HCT116 (cell line): ENCODE measurements at regions not wholly inside any gene's neighbourhood (a gene's known extent, or its start where the extent isn't known, plus 50 kb on each side); places are given as distances from the start of the nearest gene placed in this dataset.

Source experiments
- ATAC-seq: fragments of 200-7000 bp; cut with Tn5 transposase; 2 replicates; pipeline ENCODE4 v1.9.1; 2020; ENCODE audit warnings: mild to moderate bottlenecking, moderate library complexity
- BruUV-seq: library from RNA; stranded (reverse); fragments of 400-500 nt; replicated peaks from 2 replicates; lab custom pipeline; 2021; lab: Mats Ljungman, UMichigan
- CTCF ChIA-PET: fragments of 300-600 bp; sonication (Branson Sonifier 250); formaldehyde crosslinking; loops from one replicate; lab custom pipeline; 2021; ENCODE audit warnings: antibody characterized with exemption; lab: Charles Lee
- POLR2A ChIA-PET: fragments of 300-600, 350-600 bp; sonication (Branson Sonifier 250); formaldehyde crosslinking; loops from one replicate; lab custom pipeline; 2021; ENCODE audit warnings: antibody characterized with exemption; lab: Charles Lee
- RAD21 ChIA-PET, 2 experiments: fragments of 300-600 bp; sonication (Branson Sonifier 250); formaldehyde crosslinking; loops; one replicate each; lab custom pipeline; 2023; ENCODE audit warnings: low total read pairs in 2 of 2; ENCODE audit not compliant: uncharacterized antibody in 2 of 2, unreplicated experiment in 2 of 2, low non-redundant PET in 1 of 2; lab: Charles Lee
- DNase-seq: peaks from one replicate; pipeline ENCODE4 v3.0.0-alpha.2; 2010; ENCODE audit warnings: low read depth, low spot score
- H2AFZ ChIP-seq: fragments of 200-600 bp; shearing (Covaris generic), sonication (generic); 2 replicates; pipeline ENCODE4 v1.6.1; 2017; ENCODE audit warnings: low read depth, mixed run types, mixed read lengths, antibody characterized with exemption, low read length; ENCODE audit not compliant: poor library complexity, severe bottlenecking
- H3K27ac ChIP-seq: 2 replicates; pipeline ENCODE4 v1.5.1; 2012; ENCODE audit warnings: low read depth, low read length
- H3K27me3 ChIP-seq: fragments of 200-600 bp; sonication (generic); 2 replicates; pipeline ENCODE4 v1.6.1; 2016; ENCODE audit warnings: mixed run types, low read length, mixed read lengths; ENCODE audit not compliant: insufficient read depth
- H3K36me3 ChIP-seq, 2 experiments: fragments of 200-500 bp in 1 of 2; fragments of 200-600 bp in 1 of 2; sonication (Bioruptor generic) in 1 of 2; sonication (generic) in 1 of 2; 2 replicates each; pipeline versions ENCODE4 v1.5.1 to v1.6.1; 2014 to 2016; ENCODE audit warnings: low read length in 2 of 2, inconsistent platforms in 1 of 2, mixed read lengths in 1 of 2, mixed run types in 1 of 2; ENCODE audit not compliant: insufficient read depth in 2 of 2, control insufficient read depth in 1 of 2
- H3K4me1 ChIP-seq, 2 experiments: fragments of 200-600 bp in 1 of 2; sonication (generic) in 1 of 2; 2 replicates each; pipeline versions ENCODE4 v1.5.1 to v1.6.1; 2012 to 2017; ENCODE audit warnings: low read length in 2 of 2, inconsistent platforms in 1 of 2, mild to moderate bottlenecking in 1 of 2, mixed read lengths in 1 of 2, mixed run types in 1 of 2, moderate library complexity in 1 of 2; ENCODE audit not compliant: insufficient read depth in 2 of 2, control insufficient read depth in 1 of 2
- H3K4me2 ChIP-seq: fragments of 200-600 bp; sonication (generic); 2 replicates; pipeline ENCODE4 v1.6.1; 2017; ENCODE audit warnings: mixed run types, low read length, mixed read lengths
- H3K4me3 ChIP-seq, 2 experiments: fragments of 200-600 bp in 1 of 2; sonication (generic) in 1 of 2; replicated peaks in 1 of 2; 2 replicates each; pipeline ENCODE4 v1.5.1; 2011 to 2016; ENCODE audit warnings: low read length in 2 of 2, control low read depth in 1 of 2, low read depth in 1 of 2, mild to moderate bottlenecking in 1 of 2, mixed read lengths in 1 of 2, mixed run types in 1 of 2
- H3K79me2 ChIP-seq: fragments of 200-600 bp; sonication (generic); 2 replicates; pipeline ENCODE4 v1.6.1; 2017; ENCODE audit warnings: mild to moderate bottlenecking, mixed run types, low read length, moderate library complexity, mixed read lengths; ENCODE audit not compliant: insufficient read depth
- H3K9ac ChIP-seq: fragments of 200-600 bp; sonication (generic); 2 replicates; pipeline ENCODE4 v1.6.1; 2016; ENCODE audit warnings: low read length, mixed read lengths
- H3K9me2 ChIP-seq: fragments of 200-600 bp; sonication (generic), shearing (Covaris generic); 2 replicates; pipeline ENCODE4 v1.6.1; 2017; ENCODE audit warnings: mixed run types, mild to moderate bottlenecking, moderate library complexity; ENCODE audit not compliant: insufficient read depth
- H3K9me3 ChIP-seq, 2 experiments: fragments of 200-500 bp in 1 of 2; fragments of 200-600 bp in 1 of 2; sonication (Bioruptor generic) in 1 of 2; sonication (generic) in 1 of 2; 2 replicates each; pipeline ENCODE4 v1.6.1; 2014 to 2017; ENCODE audit warnings: low read length in 2 of 2, mixed read lengths in 2 of 2, inconsistent platforms in 1 of 2, low read depth in 1 of 2, mild to moderate bottlenecking in 1 of 2, mixed run types in 1 of 2, moderate library complexity in 1 of 2; ENCODE audit not compliant: control insufficient read depth in 1 of 2, insufficient read depth in 1 of 2
- H4K20me1 ChIP-seq: fragments of 200-600 bp; sonication (generic), shearing (Covaris generic); 2 replicates; pipeline ENCODE4 v1.6.1; 2017; ENCODE audit warnings: mixed run types, mild to moderate bottlenecking, moderate library complexity; ENCODE audit not compliant: insufficient read depth
- CBX3 ChIP-seq: IDR thresholded peaks from 2 replicates; pipeline ENCODE4 v1.6.1; 2012; ENCODE audit warnings: low read depth
- CEBPB ChIP-seq: IDR thresholded peaks from 2 replicates; pipeline ENCODE4 v1.6.1; 2012; ENCODE audit warnings: low read depth
- CTCF ChIP-seq, 3 experiments: fragments of 200-600 bp in 1 of 3; sonication (generic) in 1 of 3; IDR thresholded peaks in 2 of 3; conservative IDR thresholded peaks in 1 of 3; 2 replicates each; pipeline ENCODE4 v1.5.1; 2012 to 2017; ENCODE audit warnings: low read depth in 2 of 3, low read length in 2 of 3, antibody characterized with exemption in 1 of 3, borderline replicate concordance in 1 of 3, control low read depth in 1 of 3, mild to moderate bottlenecking in 1 of 3, mixed read lengths in 1 of 3, mixed run types in 1 of 3, moderate library complexity in 1 of 3; ENCODE audit not compliant: insufficient read depth in 1 of 3
- ELF1 ChIP-seq: IDR thresholded peaks from 2 replicates; pipeline ENCODE4 v1.6.1; 2012; ENCODE audit warnings: low read depth, borderline replicate concordance
- EZH2 ChIP-seq: fragments of 200-600 bp; sonication (generic); IDR thresholded peaks from 2 replicates; pipeline ENCODE4 v1.6.1; 2017; ENCODE audit warnings: antibody characterized with exemption, mixed run types
- FOSL1 ChIP-seq: IDR thresholded peaks from 2 replicates; pipeline ENCODE4 v1.6.1; 2012; ENCODE audit warnings: low read depth
- JUND ChIP-seq: IDR thresholded peaks from 2 replicates; pipeline ENCODE4 v1.6.1; 2012
- MAX ChIP-seq: IDR thresholded peaks from 2 replicates; pipeline ENCODE4 v1.6.1; 2012
- REST ChIP-seq: IDR thresholded peaks from 2 replicates; pipeline ENCODE4 v1.6.1; 2012; ENCODE audit warnings: low read depth
- SP1 ChIP-seq: IDR thresholded peaks from 2 replicates; pipeline ENCODE4 v1.6.1; 2012; ENCODE audit warnings: low read depth
- SRF ChIP-seq: IDR thresholded peaks from 2 replicates; pipeline ENCODE4 v1.6.1; 2012; ENCODE audit warnings: low read depth
- intact Hi-C: fragments of 100-400 bp; cut with micrococcal nuclease; formaldehyde crosslinking; loops from 2 replicates; pipeline ENCODE4 v1.10.0; 2022
- TF ChIP-seq, protein P1 (sequence below): IDR thresholded peaks from 2 replicates; pipeline ENCODE4 v1.6.1; 2012

GRCh38 chr1:104121271-104121670 is 371.6 kb downstream of the AMY1C start:
- Histone ChIP-seq H3K9me3 (peaks cover 0 to 15% of the 10 kb centered on the region in 2 experiments; a peak in 2 of 4 replicates), H2AFZ (no peak overlapping the region), H3K4me2 (no peak overlapping the region), H3K4me1 (no peaks in the 10 kb centered on the region), H3K9me2 (no peaks in the 10 kb centered on the region), H3K27ac (no peak overlapping the region), H3K9ac (no peak overlapping the region), H3K27me3 (no peaks in the 10 kb centered on the region), H3K79me2 (no peaks in the 10 kb centered on the region), H3K4me3 (no peak overlapping the region), H4K20me1 (no peaks in the 10 kb centered on the region), H3K36me3 (no peaks in the 10 kb centered on the region)
- ATAC-seq: no peak
- intact Hi-C loops: no loop called here
- no peak for DNase-seq
- no peak for TF ChIP-seq CTCF (IDR thresholded peaks at IDR 0.05 in 2 of 3, conservative IDR thresholded peaks at IDR 0.05 in 1 of 3; ENCODE audit: borderline replicate concordance in 1 of 3, insufficient read depth in 1 of 3, low read depth in 2 of 3, low read length in 2 of 3)
- no peak for TF ChIP-seq CBX3
- TF ChIP-seq JUND: no peak
- no peak for TF ChIP-seq ELF1
- TF ChIP-seq SRF: no peak
- TF ChIP-seq, protein P1, sequence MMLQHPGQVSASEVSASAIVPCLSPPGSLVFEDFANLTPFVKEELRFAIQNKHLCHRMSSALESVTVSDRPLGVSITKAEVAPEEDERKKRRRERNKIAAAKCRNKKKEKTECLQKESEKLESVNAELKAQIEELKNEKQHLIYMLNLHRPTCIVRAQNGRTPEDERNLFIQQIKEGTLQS: no peak
- TF ChIP-seq FOSL1: no peak
- no peak for TF ChIP-seq REST
- TF ChIP-seq EZH2: no peak
- no peak for TF ChIP-seq CEBPB
- TF ChIP-seq SP1: no peak
- TF ChIP-seq MAX: no peak
- ChIA-PET CTCF (no interaction called here), POLR2A (no interaction called here), RAD21 (no interaction called here)
- no TSS peak for BruUV-seq
